Activated naive CD8-positive, alpha-beta T cell (primary cell): ENCODE measurements at regions not wholly inside any gene's neighbourhood (a gene's known extent, or its start where the extent isn't known, plus 50 kb on each side); places are given as distances from the start of the nearest gene placed in this dataset.
"Not testable (repeated sequence)": the region's sequence is repeated elsewhere in the genome, so short reads cannot be mapped to it uniquely, and the experiment has no call there.

Experiments used
- H3K27ac Mint-ChIP-seq: one replicate; pipeline ENCODE4 v1.8.0; 2021; ENCODE audit warnings: mixed read lengths
- H3K27me3 Mint-ChIP-seq: one replicate; pipeline ENCODE4 v1.8.0; 2021; ENCODE audit warnings: mixed read lengths
- H3K36me3 Mint-ChIP-seq: one replicate; pipeline ENCODE4 v1.8.0; 2021; ENCODE audit warnings: mixed read lengths
- H3K4me1 Mint-ChIP-seq: one replicate; pipeline ENCODE4 v1.8.0; 2021; ENCODE audit warnings: low read depth, mixed read lengths
- H3K4me3 Mint-ChIP-seq: one replicate; pipeline ENCODE4 v1.8.0; 2021; ENCODE audit warnings: mild to moderate bottlenecking, mixed read lengths
- H3K9me3 Mint-ChIP-seq: one replicate; pipeline ENCODE4 v1.8.0; 2021; ENCODE audit warnings: low read depth, mixed read lengths

DNA sequence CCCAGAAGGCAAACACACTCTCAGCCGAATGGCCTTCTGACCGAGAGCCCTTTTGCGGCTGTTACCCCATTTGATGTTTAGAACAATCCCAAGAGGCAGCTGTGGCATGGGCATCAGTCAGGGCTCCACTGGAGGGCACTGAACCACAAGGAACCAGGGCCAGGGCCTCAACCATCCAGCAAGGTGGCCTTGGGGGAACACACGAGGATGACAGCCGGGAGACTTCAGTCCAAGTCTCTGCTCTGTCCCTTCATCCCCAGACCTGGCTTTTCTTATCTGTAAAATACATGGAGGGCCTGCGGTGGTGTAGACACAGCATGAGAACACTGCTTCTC is 63.6 kb upstream of the INSIG1 start:
- H3K27me3 Mint-ChIP-seq: peaks cover under 1% of the 10 kb centered on the region
- no peaks in the 10 kb centered on the region for H3K9me3 Mint-ChIP-seq

DNA sequence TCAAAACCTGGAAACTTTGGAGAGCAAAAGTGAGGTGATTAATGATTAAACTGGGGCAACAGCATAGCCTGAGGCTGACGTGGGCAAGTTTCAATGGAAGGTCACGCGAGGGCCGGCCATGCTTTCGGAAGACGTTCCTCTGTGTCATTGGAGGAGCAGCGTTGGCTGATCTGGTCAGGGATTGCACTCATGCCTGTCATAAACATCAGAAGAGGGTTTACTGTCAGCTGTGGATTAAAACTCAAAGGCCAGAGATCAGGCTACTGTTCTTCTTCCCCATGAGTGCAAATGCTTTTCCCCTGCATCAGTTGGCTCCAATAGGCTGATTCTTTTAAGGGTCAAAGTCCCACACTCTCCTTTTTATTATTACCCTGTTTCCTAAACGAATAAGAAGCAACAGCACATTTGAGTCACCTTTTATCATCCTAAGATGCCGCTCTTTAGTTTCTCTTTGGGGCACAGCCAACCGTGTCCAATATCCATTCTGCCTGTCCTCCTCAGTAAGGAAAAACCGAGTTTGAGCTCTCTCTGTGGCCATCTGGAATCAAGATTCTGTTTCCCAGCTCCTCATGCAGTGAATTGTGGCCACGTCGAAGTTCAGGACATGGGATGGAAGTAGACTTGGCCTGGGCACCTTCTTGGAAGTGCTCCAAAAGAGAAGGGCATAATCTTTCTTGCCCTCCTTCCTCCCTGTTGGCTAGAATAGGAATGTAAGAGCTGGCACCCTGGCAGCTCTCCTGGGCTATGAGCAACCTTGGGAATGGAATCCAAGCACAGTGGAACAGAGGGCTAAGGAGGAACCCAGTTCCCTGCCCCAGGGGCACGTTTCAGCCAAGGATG is 62.5 kb upstream of the INSIG1 start:
- Mint-ChIP-seq H3K27me3 (peaks cover 1% of the 10 kb centered on the region), H3K9me3 (no peaks in the 10 kb centered on the region), H3K27ac (no peak overlapping the region), H3K4me3 (no peak overlapping the region), H3K4me1 (no peaks in the 10 kb centered on the region), H3K36me3 (no peaks in the 10 kb centered on the region)

More for the DNA sequence above, 63.6 kb upstream of the INSIG1 start:
- Mint-ChIP-seq H3K36me3 (no peaks in the 10 kb centered on the region), H3K4me1 (no peaks in the 10 kb centered on the region), H3K27ac (no peak overlapping the region), H3K4me3 (no peak overlapping the region)

DNA sequence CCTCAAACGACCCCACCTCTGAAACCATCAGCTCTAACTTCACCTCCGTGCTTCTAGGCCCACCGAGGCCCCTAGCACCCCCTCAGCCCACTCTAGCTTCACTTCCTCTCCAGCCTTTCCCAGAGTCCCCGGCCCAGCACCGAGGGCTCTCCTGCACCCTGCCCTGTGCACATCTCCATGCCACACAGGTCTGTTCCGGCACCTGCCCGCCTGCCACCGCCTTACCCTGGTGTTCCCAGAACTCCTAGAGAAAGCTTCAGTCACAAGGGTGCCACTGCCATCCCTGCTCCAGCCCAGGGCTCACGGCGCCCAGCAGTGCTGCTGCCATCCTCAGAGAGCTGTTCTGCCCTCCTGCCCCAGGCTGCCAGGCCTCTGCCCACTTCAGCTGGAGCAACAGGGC is 61.3 kb upstream of the INSIG1 start:
- H3K27me3 Mint-ChIP-seq: peaks cover 1% of the 10 kb centered on the region
- H3K4me1 Mint-ChIP-seq: no peaks in the 10 kb centered on the region
- H3K4me3 Mint-ChIP-seq: no peak overlapping the region
- H3K27ac Mint-ChIP-seq: no peak overlapping the region
- H3K36me3 Mint-ChIP-seq: no peaks in the 10 kb centered on the region
- no peaks in the 10 kb centered on the region for H3K9me3 Mint-ChIP-seq

DNA sequence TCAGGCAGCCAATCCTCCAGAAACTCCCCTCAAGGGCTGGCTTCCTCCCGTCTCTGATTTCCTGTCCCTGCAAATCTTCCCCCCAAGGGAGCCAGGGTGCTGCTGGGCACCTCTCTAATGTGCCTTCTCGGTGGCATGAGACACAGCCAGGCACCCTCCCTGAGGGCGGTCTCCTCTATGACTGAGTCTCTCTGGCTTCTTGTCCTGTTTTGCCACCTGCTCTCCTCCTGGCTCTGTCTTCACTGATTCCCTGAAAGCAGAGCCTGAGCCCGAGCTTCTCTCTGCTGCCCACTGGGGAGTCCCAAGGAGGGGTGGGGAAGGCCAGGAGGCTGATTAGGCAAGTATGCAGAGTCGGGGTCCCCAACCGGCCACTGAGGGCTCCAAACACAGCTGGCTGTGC is 60.4 kb upstream of the INSIG1 start:
- Mint-ChIP-seq H3K9me3 (no peaks in the 10 kb centered on the region), H3K36me3 (no peaks in the 10 kb centered on the region), H3K27me3 (peaks cover 1% of the 10 kb centered on the region), H3K27ac (no peak overlapping the region), H3K4me3 (no peak overlapping the region), H3K4me1 (no peaks in the 10 kb centered on the region)

DNA sequence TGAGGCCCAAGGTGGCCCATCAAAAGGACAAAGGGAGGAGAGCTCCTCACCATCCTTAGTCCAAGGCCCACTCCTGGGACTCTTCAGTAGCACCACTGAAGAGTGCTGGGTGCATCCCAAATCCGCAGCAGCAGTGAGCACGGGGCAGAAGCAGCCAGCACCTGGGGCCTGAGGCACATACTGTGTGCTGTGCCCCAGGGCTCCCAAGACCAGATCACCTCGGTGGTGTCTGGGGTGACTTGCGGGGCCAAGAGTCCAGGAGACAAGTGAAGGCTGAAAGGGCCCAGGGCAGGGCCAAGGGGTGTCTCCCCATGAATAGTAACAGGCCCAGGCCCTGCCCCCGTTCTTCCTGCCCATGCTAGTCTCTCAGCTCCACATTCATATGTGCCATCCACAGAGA is 59.9 kb upstream of the INSIG1 start:
- Mint-ChIP-seq H3K27ac (no peak overlapping the region), H3K4me3 (no peak overlapping the region), H3K27me3 (peaks cover 1% of the 10 kb centered on the region), H3K36me3 (no peaks in the 10 kb centered on the region), H3K9me3 (no peaks in the 10 kb centered on the region), H3K4me1 (no peaks in the 10 kb centered on the region)

DNA sequence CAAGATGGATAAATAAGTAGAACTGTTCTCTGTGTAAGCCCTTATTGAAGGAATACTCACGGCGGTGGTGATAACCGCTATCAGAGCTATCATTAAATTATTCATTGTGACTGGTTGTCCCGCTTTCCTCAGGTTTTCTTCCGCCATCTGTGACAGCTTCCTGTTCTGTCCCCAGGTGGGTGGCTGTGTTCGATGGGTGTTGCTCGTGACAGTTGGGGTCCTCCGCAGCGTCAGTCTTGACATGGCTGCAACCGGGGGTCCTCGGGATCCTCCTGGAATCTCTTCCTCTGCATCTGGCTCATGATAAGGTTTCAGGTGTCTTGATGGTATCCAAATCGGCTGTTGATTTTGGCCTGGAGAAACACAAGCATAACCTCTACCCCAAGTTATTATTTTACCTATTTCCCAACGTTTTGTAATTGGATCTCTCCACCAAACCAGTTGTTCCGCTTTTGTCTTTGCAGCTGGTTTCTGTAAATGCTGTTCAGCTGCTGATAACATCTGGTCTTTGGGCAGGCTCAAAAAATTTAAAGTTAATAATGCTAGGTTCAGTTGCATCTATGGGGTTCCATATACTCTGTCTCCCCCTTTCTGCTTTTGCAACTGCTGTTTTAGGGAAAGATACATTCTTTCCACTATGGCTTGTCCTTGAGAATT is 58.1 kb upstream of the INSIG1 start:
- not testable (repeated sequence) for H3K9me3 Mint-ChIP-seq, H3K4me1 Mint-ChIP-seq, H3K4me3 Mint-ChIP-seq, H3K27ac Mint-ChIP-seq, H3K27me3 Mint-ChIP-seq, H3K36me3 Mint-ChIP-seq

DNA sequence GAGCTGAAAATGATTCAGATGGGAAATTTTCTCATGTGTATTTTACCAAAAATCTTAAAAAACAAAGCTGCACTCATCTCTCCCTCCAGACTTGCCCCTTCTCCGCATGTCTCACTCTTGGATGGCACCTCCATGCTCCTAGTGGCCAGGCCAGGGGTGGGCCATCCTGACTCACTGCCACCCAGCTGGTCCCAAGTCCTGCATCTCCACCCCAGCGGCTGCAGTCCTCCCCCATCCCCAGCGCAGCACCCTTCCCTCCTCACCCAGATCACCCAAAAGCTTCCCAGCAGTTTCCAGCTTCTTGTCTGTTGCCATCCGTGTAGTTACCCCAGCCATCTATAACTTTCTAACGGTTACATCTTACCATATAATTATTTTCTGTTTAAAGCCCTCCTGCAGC is 53.0 kb upstream of the INSIG1 start:
- Mint-ChIP-seq H3K4me3 (no peak overlapping the region), H3K36me3 (no peaks in the 10 kb centered on the region), H3K9me3 (no peaks in the 10 kb centered on the region), H3K27ac (no peak overlapping the region), H3K4me1 (no peaks in the 10 kb centered on the region), H3K27me3 (no peaks in the 10 kb centered on the region)

DNA sequence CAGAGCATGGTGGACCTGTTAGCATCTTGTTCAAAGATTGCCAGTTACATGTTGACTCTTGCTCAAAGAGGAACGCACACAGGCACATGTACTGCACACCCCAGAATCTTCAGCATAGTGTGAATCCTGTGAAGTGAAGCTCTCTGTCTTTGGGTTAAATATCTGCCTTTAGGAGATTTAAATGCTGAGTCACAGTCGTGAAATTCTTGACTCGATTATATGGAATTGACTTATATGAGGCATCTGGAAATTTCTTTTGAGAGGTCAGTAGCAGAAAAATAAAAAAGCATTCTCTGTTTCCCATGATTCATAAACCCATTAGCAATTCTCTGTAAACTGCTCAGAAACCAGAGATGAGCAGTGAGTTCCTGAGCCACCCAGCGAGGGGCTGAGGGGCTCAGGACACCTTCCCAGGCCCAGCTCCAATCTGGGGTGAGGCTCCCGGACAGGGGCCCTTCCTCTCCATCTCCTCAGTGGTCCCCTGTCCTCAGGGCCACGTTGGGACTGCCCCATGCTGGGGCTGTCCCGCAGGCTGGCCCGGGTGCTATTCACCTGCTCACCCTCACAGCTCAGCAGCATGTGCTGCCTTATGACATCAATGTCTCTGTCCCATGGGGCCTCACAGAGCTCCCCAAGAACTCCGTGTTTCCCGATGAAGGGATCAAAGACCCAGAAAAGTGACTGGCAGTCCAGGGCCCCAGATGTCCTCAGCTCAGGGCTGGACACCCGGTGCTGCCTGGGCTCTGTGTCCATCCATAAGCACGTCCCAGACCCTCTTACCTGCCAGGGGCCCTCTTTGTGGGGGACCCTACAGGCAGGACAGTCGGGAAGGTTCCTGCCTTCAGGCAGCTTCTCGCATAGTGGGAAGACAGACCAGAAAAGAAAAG is 50.0 kb upstream of the INSIG1 start:
- no peaks in the 10 kb centered on the region for H3K27me3 Mint-ChIP-seq
- no peak overlapping the region for H3K4me3 Mint-ChIP-seq
- H3K9me3 Mint-ChIP-seq: no peaks in the 10 kb centered on the region
- H3K27ac Mint-ChIP-seq: no peak overlapping the region
- no peaks in the 10 kb centered on the region for H3K4me1 Mint-ChIP-seq
- H3K36me3 Mint-ChIP-seq: no peaks in the 10 kb centered on the region
